Breast epithelium (tissue), 4 donors: ENCODE measurements at regions not wholly inside any gene's neighbourhood (a gene's known extent, or its start where the extent isn't known, plus 50 kb on each side); places are given as distances from the start of the nearest gene placed in this dataset.

Experiments
- DNase-seq, 2 donors: peaks; one replicate each; pipeline ENCODE4 v3.0.0-alpha.2; 2019; ENCODE audit warnings: low spot score in 2 of 2
- H3K27ac ChIP-seq, 2 donors: fragments of 200-600 bp; sonication (generic) in 1 of 2; one replicate each; pipeline ENCODE4 v1.5.1; 2016 to 2019; ENCODE audit warnings: mild to moderate bottlenecking in 1 of 2
- H3K27me3 ChIP-seq, 2 donors: fragments of 200-600 bp; sonication (generic) in 1 of 2; one replicate each; pipeline versions ENCODE4 v1.5.1 to v1.6.0; 2017 to 2019; ENCODE audit warnings: control low read depth in 1 of 2, mild to moderate bottlenecking in 1 of 2
- H3K36me3 ChIP-seq: fragments of 200-600 bp; one replicate; pipeline ENCODE4 v1.5.1; 2019
- H3K4me1 ChIP-seq, 2 donors: fragments of 200-600 bp; sonication (generic); one replicate each; pipeline ENCODE4 v1.5.1; 2016 to 2019; ENCODE audit warnings: control low read depth in 1 of 2
- H3K4me3 ChIP-seq, 3 donors: fragments of 200-600 bp; sonication (generic); 1 replicate in 2 of 3; 2 replicates in 1 of 3; pipeline ENCODE4 v1.5.1; 2016 to 2019; ENCODE audit warnings: mild to moderate bottlenecking in 3 of 3, moderate library complexity in 2 of 3
- H3K9me3 ChIP-seq, 2 donors: fragments of 200-600 bp; sonication (generic) in 1 of 2; one replicate each; pipeline ENCODE4 v1.5.1; 2016 to 2019; ENCODE audit warnings: control low read depth in 1 of 2
- CTCF ChIP-seq, 3 donors: fragments of 450-650 bp; IDR thresholded peaks; one replicate each; pipeline ENCODE4 v1.5.1; 2016 to 2017; ENCODE audit warnings: antibody characterized with exemption in 3 of 3, mild to moderate bottlenecking in 3 of 3, moderate library complexity in 3 of 3
- POLR2A ChIP-seq: fragments of 450-650 bp; IDR thresholded peaks from one replicate; pipeline ENCODE4 v1.6.1; 2016; ENCODE audit warnings: antibody characterized with exemption, mild to moderate bottlenecking, moderate library complexity
- POLR2AphosphoS5 ChIP-seq, 3 donors: sonication (generic); formaldehyde crosslinking; IDR thresholded peaks; one replicate each; pipeline ENCODE4 v1.6.1; 2017; ENCODE audit warnings: antibody characterized with exemption in 3 of 3
- intact Hi-C: fragments of 100-400 bp; cut with DNase I; formaldehyde crosslinking; loops from one replicate; pipeline ENCODE4 v1.15.1; 2023; ENCODE audit warnings: low total_unique reads

GRCh38 chr4:81634766-81635549 is 163.3 kb upstream of the RASGEF1B start:
- Histone ChIP-seq H3K9me3 (no peaks in the 10 kb centered on the region), H3K4me3 (no peak overlapping the region), H3K4me1 (no peaks in the 10 kb centered on the region), H3K36me3 (no peaks in the 10 kb centered on the region), H3K27ac (no peak overlapping the region), H3K27me3 (no peaks in the 10 kb centered on the region)
- TF ChIP-seq POLR2AphosphoS5 (IDR thresholded peaks at IDR 0.05), result no peak
- TF ChIP-seq CTCF (IDR thresholded peaks at IDR 0.05), result no peak
- no peak for TF ChIP-seq POLR2A
- DNase-seq, result no peak
- intact Hi-C loops, result no loop called here

GRCh38 chr4:81634165-81634564 is 162.5 kb upstream of the RASGEF1B start:
- DNase-seq, result no peak
- Histone ChIP-seq H3K27ac (no peak overlapping the region), H3K9me3 (no peaks in the 10 kb centered on the region), H3K36me3 (no peaks in the 10 kb centered on the region), H3K4me1 (no peaks in the 10 kb centered on the region), H3K4me3 (no peak overlapping the region), H3K27me3 (no peaks in the 10 kb centered on the region)
- intact Hi-C loops, result no loop called here
- no peak for TF ChIP-seq CTCF (IDR thresholded peaks at IDR 0.05)
- TF ChIP-seq POLR2AphosphoS5 (IDR thresholded peaks at IDR 0.05), result no peak
- TF ChIP-seq POLR2A, result no peak

GRCh38 chr4:81632581-81633299 is 161.0 kb upstream of the RASGEF1B start:
- intact Hi-C loops, result no loop called here
- H3K36me3 ChIP-seq, result no peaks in the 10 kb centered on the region
- H3K4me3 ChIP-seq, result no peak overlapping the region
- H3K27me3 ChIP-seq, result no peaks in the 10 kb centered on the region
- DNase-seq, result no peak
- H3K27ac ChIP-seq, result no peak overlapping the region
- TF ChIP-seq POLR2AphosphoS5 (IDR thresholded peaks at IDR 0.05) (no peak), POLR2A (no peak), CTCF (IDR thresholded peaks at IDR 0.05) (no peak)
- no peaks in the 10 kb centered on the region for H3K9me3 ChIP-seq
- no peaks in the 10 kb centered on the region for H3K4me1 ChIP-seq

GRCh38 chr4:81631958-81632441 is 160.3 kb upstream of the RASGEF1B start:
- H3K36me3 ChIP-seq, result no peaks in the 10 kb centered on the region
- TF ChIP-seq CTCF (IDR thresholded peaks at IDR 0.05), result no peak
- H3K4me1 ChIP-seq, result no peaks in the 10 kb centered on the region
- H3K27ac ChIP-seq, result no peak overlapping the region
- H3K27me3 ChIP-seq, result no peaks in the 10 kb centered on the region
- no peak for DNase-seq
- H3K4me3 ChIP-seq, result no peak overlapping the region
- intact Hi-C loops, result no loop called here
- H3K9me3 ChIP-seq, result no peaks in the 10 kb centered on the region

- H3K27ac ChIP-seq, result no peak overlapping the region
- TF ChIP-seq CTCF (IDR thresholded peaks at IDR 0.05), result no peak
- no peak for TF ChIP-seq POLR2AphosphoS5 (IDR thresholded peaks at IDR 0.05)
- no peak for TF ChIP-seq POLR2A
- no peak overlapping the region for H3K4me3 ChIP-seq
- no peaks in the 10 kb centered on the region for H3K36me3 ChIP-seq
- intact Hi-C loops, result no loop called here
- no peaks in the 10 kb centered on the region for H3K27me3 ChIP-seq
- no peaks in the 10 kb centered on the region for H3K4me1 ChIP-seq
- no peaks in the 10 kb centered on the region for H3K9me3 ChIP-seq
- no peak for DNase-seq
Observed at GRCh38 chr4:81629366-81629765, 157.7 kb upstream of the RASGEF1B start.
